IMR-90 (cell line): ENCODE measurements at regions not wholly inside any gene's neighbourhood (a gene's known extent, or its start where the extent isn't known, plus 50 kb on each side); places are given as distances from the start of the nearest gene placed in this dataset.

Source experiments
- ATAC-seq: fragments of 200-7000 bp; cut with Tn5 transposase; 2 replicates; pipeline ENCODE4 v1.9.1; 2020; ENCODE audit warnings: low read depth, mild to moderate bottlenecking, moderate library complexity
- BruUV-seq: library from RNA; stranded (reverse); fragments of 400-500 nt; replicated peaks from 2 replicates; lab custom pipeline; 2021; lab: Mats Ljungman, UMichigan
- CTCF ChIA-PET: fragments of 300-600 bp; formaldehyde crosslinking; extraction: SDS; loops from one replicate; lab custom pipeline; 2021; ENCODE audit warnings: antibody characterized with exemption; lab: Yijun Ruan, JAX
- POLR2A ChIA-PET: fragments of 300-600 bp; sonication (Branson Sonifier 250); formaldehyde crosslinking; loops from one replicate; lab custom pipeline; 2022; ENCODE audit warnings: antibody characterized with exemption; ENCODE audit not compliant: unreplicated experiment; lab: Charles Lee
- DNase-seq: peaks from one replicate; pipeline ENCODE4 v3.0.0; 2013
- H2AFZ ChIP-seq: replicated peaks from 2 replicates; pipeline ENCODE3; 2013; ENCODE audit warnings: low read length, mild to moderate bottlenecking; ENCODE audit not compliant: poor library complexity
- H2AK5ac ChIP-seq: 2 replicates; pipeline ENCODE4 v1.6.1; 2013; ENCODE audit warnings: low read depth, low read length, inconsistent platforms
- H2AK9ac ChIP-seq: replicated peaks from 2 replicates; pipeline ENCODE3; 2013; ENCODE audit warnings: mild to moderate bottlenecking, low read depth, low read length, moderate library complexity; ENCODE audit not compliant: poor library complexity
- H2BK120ac ChIP-seq: 2 replicates; pipeline ENCODE4 v1.6.1; 2013; ENCODE audit warnings: low read depth, low read length, inconsistent platforms
- H2BK15ac ChIP-seq: 3 replicates; pipeline ENCODE4 v1.6.1; 2013; ENCODE audit warnings: low read depth, low read length, inconsistent platforms
- H2BK20ac ChIP-seq: 2 replicates; pipeline ENCODE4 v1.6.1; 2013; ENCODE audit warnings: low read depth, mild to moderate bottlenecking, inconsistent platforms, low read length, moderate library complexity
- H2BK5ac ChIP-seq: 2 replicates; pipeline ENCODE4 v1.6.1; 2013; ENCODE audit warnings: mild to moderate bottlenecking, low read depth, low read length, inconsistent platforms; ENCODE audit not compliant: poor library complexity, severe bottlenecking
- H3K14ac ChIP-seq: replicated peaks from 2 replicates; pipeline ENCODE4 v1.6.1; 2013; ENCODE audit warnings: low read depth, low read length, inconsistent platforms
- H3K18ac ChIP-seq: 2 replicates; pipeline ENCODE4 v1.6.1; 2013; ENCODE audit warnings: low read depth, low read length, control low read depth
- H3K23ac ChIP-seq: 2 replicates; pipeline ENCODE4 v1.6.1; 2013; ENCODE audit warnings: low read depth, low read length, inconsistent platforms
- H3K27ac ChIP-seq: 2 replicates; pipeline ENCODE4 v1.5.1; 2013; ENCODE audit warnings: mild to moderate bottlenecking, control low read depth, low read length; ENCODE audit not compliant: insufficient read depth
- H3K27me3 ChIP-seq: 2 replicates; pipeline ENCODE4 v1.6.1; 2013; ENCODE audit warnings: low read length; ENCODE audit not compliant: control insufficient read depth, insufficient read depth
- H3K36me3 ChIP-seq: 2 replicates; pipeline ENCODE4 v1.6.1; 2013; ENCODE audit warnings: low read length, mixed read lengths; ENCODE audit not compliant: control insufficient read depth, insufficient read depth
- H3K4ac ChIP-seq: 2 replicates; pipeline ENCODE4 v1.6.1; 2013; ENCODE audit warnings: low read depth, low read length, inconsistent platforms
- H3K4me1 ChIP-seq: 2 replicates; pipeline ENCODE4 v1.6.1; 2013; ENCODE audit warnings: low read length, mixed read lengths; ENCODE audit not compliant: control insufficient read depth, insufficient read depth
- H3K4me2 ChIP-seq: 2 replicates; pipeline ENCODE4 v1.6.1; 2013; ENCODE audit warnings: low read depth, mild to moderate bottlenecking, control low read depth, low read length, moderate library complexity
- H3K4me3 ChIP-seq: 2 replicates; pipeline ENCODE4 v1.5.1; 2013; ENCODE audit warnings: low read depth, mild to moderate bottlenecking, control low read depth, low read length, moderate library complexity; ENCODE audit not compliant: insufficient read depth
- H3K56ac ChIP-seq: 2 replicates; pipeline ENCODE4 v1.6.1; 2013; ENCODE audit warnings: low read length, inconsistent platforms; ENCODE audit not compliant: insufficient read depth; ENCODE audit errors: extremely low read depth
- H3K79me1 ChIP-seq, 2 experiments: 2 replicates each; pipeline ENCODE4 v1.6.1; 2013; ENCODE audit warnings: low read length in 2 of 2, inconsistent platforms in 1 of 2, low read depth in 1 of 2
- H3K9ac ChIP-seq: 2 replicates; pipeline ENCODE4 v1.6.1; 2013; ENCODE audit warnings: low read depth, low read length, control low read depth
- H3K9me1 ChIP-seq: 2 replicates; pipeline ENCODE4 v1.6.1; 2013; ENCODE audit warnings: low read length, inconsistent platforms; ENCODE audit not compliant: insufficient read depth
- H3K9me3 ChIP-seq: 2 replicates; pipeline ENCODE4 v1.6.1; 2013; ENCODE audit warnings: low read length; ENCODE audit not compliant: control insufficient read depth, insufficient read depth
- H4K20me1 ChIP-seq: 2 replicates; pipeline ENCODE4 v1.6.1; 2013; ENCODE audit warnings: low read length, inconsistent platforms; ENCODE audit not compliant: insufficient read depth
- H4K5ac ChIP-seq: 2 replicates; pipeline ENCODE4 v1.6.1; 2013; ENCODE audit warnings: mild to moderate bottlenecking, low read depth, low read length, control low read depth
- H4K8ac ChIP-seq, 2 experiments: 2 replicates each; pipeline ENCODE4 v1.6.1; 2013; ENCODE audit warnings: low read depth in 2 of 2, low read length in 2 of 2, control low read depth in 1 of 2, inconsistent platforms in 1 of 2
- H4K91ac ChIP-seq: 2 replicates; pipeline ENCODE4 v1.6.1; 2013; ENCODE audit warnings: low read depth, low read length, inconsistent platforms; ENCODE audit not compliant: insufficient read depth
- BHLHE40 ChIP-seq: fragments of 150-350 bp; IDR thresholded peaks from 2 replicates; pipeline ENCODE4 v1.6.1; 2016; ENCODE audit warnings: mild to moderate bottlenecking, low read depth, low read length
- CTCF ChIP-seq: conservative IDR thresholded peaks from 2 replicates; pipeline ENCODE4 v1.5.1; 2012; ENCODE audit warnings: mild to moderate bottlenecking, low read depth, low read length, improper control_type of control experiment
- ELK1 ChIP-seq: fragments of 150-350 bp; IDR thresholded peaks from 2 replicates; pipeline ENCODE4 v1.6.1; 2016; ENCODE audit warnings: low read depth, mild to moderate bottlenecking, low read length, moderate library complexity, borderline replicate concordance
- MAZ ChIP-seq: IDR thresholded peaks from 2 replicates; pipeline ENCODE4 v1.6.1; 2012; ENCODE audit warnings: low read depth, mild to moderate bottlenecking, low read length, improper control_type of control experiment, moderate library complexity, borderline replicate concordance
- MXI1 ChIP-seq: IDR thresholded peaks from 2 replicates; pipeline ENCODE4 v1.6.1; 2012; ENCODE audit warnings: low read depth, mild to moderate bottlenecking, low read length, moderate library complexity, borderline replicate concordance
- NFE2L2 ChIP-seq: fragments of 150-350 bp; IDR thresholded peaks from 2 replicates; pipeline ENCODE4 v1.6.1; 2016; ENCODE audit warnings: low read depth, mild to moderate bottlenecking, low read length
- POLR2A ChIP-seq: IDR thresholded peaks from 2 replicates; pipeline ENCODE4 v1.6.1; 2012; ENCODE audit warnings: mild to moderate bottlenecking, low read depth, low read length
- RAD21 ChIP-seq: IDR thresholded peaks from 2 replicates; pipeline ENCODE4 v1.6.1; 2012; ENCODE audit warnings: low read length, improper control_type of control experiment
- RCOR1 ChIP-seq: IDR thresholded peaks from 2 replicates; pipeline ENCODE4 v1.6.1; 2012; ENCODE audit warnings: mild to moderate bottlenecking, low read length, improper control_type of control experiment; ENCODE audit not compliant: insufficient replicate concordance
- RFX5 ChIP-seq: IDR thresholded peaks from 2 replicates; pipeline ENCODE4 v1.8.0; 2012; ENCODE audit warnings: low read depth, mild to moderate bottlenecking, low read length, moderate library complexity
- SMC3 ChIP-seq: fragments of 150-350 bp; IDR thresholded peaks from 2 replicates; pipeline ENCODE4 v1.6.1; 2016; ENCODE audit warnings: low read depth, mild to moderate bottlenecking, antibody characterized with exemption, low read length, moderate library complexity
- USF2 ChIP-seq: fragments of 150-350 bp; IDR thresholded peaks from 2 replicates; pipeline ENCODE4 v1.6.1; 2017; ENCODE audit warnings: mild to moderate bottlenecking, antibody characterized with exemption, low read length, low read depth
- WGBS, 2 experiments: methylation state at CpG; one replicate each; pipeline versions ENCODE4 v1.1.5 to v1.1.7; 2013; ENCODE audit warnings: missing lambda C conversion rate in 2 of 2; ENCODE audit not compliant: insufficient read length in 1 of 2; ENCODE audit errors: extremely low coverage in 2 of 2; 5-methylcytosine and 5-hydroxymethylcytosine counted together
- dilution Hi-C: fragments of 300-500 bp; cut with HindIII; formaldehyde crosslinking; loops from one replicate; pipeline ENCODE4 v1.14.3; 2018; ENCODE audit warnings: low sequenced_read_pairs; ENCODE audit not compliant: unreplicated experiment
- in situ Hi-C: fragments of 300-500 bp; cut with MboI; formaldehyde crosslinking; loops from 3 replicates; pipeline ENCODE4 v1.14.3; 2019; ENCODE audit warnings: low sequenced_read_pairs, inconsistent platforms, mixed read lengths
- intact Hi-C: fragments of 100-400 bp; cut with micrococcal nuclease; formaldehyde crosslinking; loops from 2 replicates; pipeline ENCODE4 v1.10.0; 2022

- TF ChIP-seq RCOR1, result no peak
Measured at GRCh38 chr2:128580988-128581848, 262.6 kb upstream of the HS6ST1 start (continued).

- Histone ChIP-seq H2BK120ac (0 out of 2 replicates have a peak overlapping the region, but pooled peaks have one; percentile 21), H3K14ac (no peak overlapping the region), H3K23ac (no peak overlapping the region), H4K20me1 (no peaks in the 10 kb centered on the region), H3K9me1 (peaks cover 3% of the 10 kb centered on the region; the same call in 1 of the 2 replicates), H2AFZ (no peak overlapping the region), H2AK5ac (no peak overlapping the region), H3K18ac (no peak overlapping the region), H4K8ac (no peak overlapping the region), H3K4me1 (peaks cover 3% of the 10 kb centered on the region; the same call in 1 of the 2 replicates), H3K4ac (peak overlapping the region; percentile 16; the same call in 1 of the 2 replicates), H3K56ac (no peak overlapping the region), H3K4me3 (no peak overlapping the region), H3K9me3 (peaks cover 2% of the 10 kb centered on the region; the same call in 1 of the 2 replicates), H3K79me1 (no peaks in the 10 kb centered on the region), H3K36me3 (no peaks in the 10 kb centered on the region), H2BK20ac (no peak overlapping the region), H2BK5ac (no peak overlapping the region), H3K27me3 (no peaks in the 10 kb centered on the region), H2BK15ac (no peak overlapping the region; the same call in 2 of the 3 replicates), H4K5ac (no peak overlapping the region), H3K27ac (no peak overlapping the region), H2AK9ac (no peak overlapping the region), H4K91ac (no peak overlapping the region), H3K9ac (no peak overlapping the region), H3K4me2 (no peak overlapping the region)
- dilution Hi-C loops (no loop called here), intact Hi-C loops (no loop called here), in situ Hi-C loops (no loop called here)
- no peak for DNase-seq
- no CpG with 5 or more reads among the region's 2 CpGs for WGBS, 2 experiments
- no TSS peak for BruUV-seq
- ChIA-PET CTCF (no interaction called here), POLR2A (no interaction called here)
- TF ChIP-seq SMC3, result no peak
- TF ChIP-seq MAZ, result no peak
- TF ChIP-seq NFE2L2, result no peak
- no peak for TF ChIP-seq USF2
- TF ChIP-seq RAD21, result no peak
- TF ChIP-seq POLR2A, result no peak
- no peak for TF ChIP-seq MXI1
- TF ChIP-seq CTCF, result no peak
- TF ChIP-seq BHLHE40, result no peak
- no peak for TF ChIP-seq ELK1
- TF ChIP-seq RFX5, result no peak
- ATAC-seq, result no peak
Measured at GRCh38 chr2:128581849-128582244, 263.2 kb upstream of the HS6ST1 start.
